Fibroblast of lung (primary cell): ENCODE measurements at regions not wholly inside any gene's neighbourhood (a gene's known extent, or its start where the extent isn't known, plus 50 kb on each side); places are given as distances from the start of the nearest gene placed in this dataset.

Experiments
- EZH2 ChIP-seq: IDR thresholded peaks from 2 replicates; pipeline ENCODE4 v1.5.1; 2012; ENCODE audit warnings: low read length, control low read depth, mild to moderate bottlenecking; ENCODE audit errors: missing control alignments
- TF ChIP-seq, protein P1 (sequence below), 2 donors: IDR thresholded peaks in 1 of 2; conservative IDR thresholded peaks in 1 of 2; 1 replicate in 1 of 2; 2 replicates in 1 of 2; pipeline ENCODE4 v1.5.1; 2011 to 2012; ENCODE audit warnings: low read length in 2 of 2, control low read depth in 1 of 2, inconsistent platforms in 1 of 2, low read depth in 1 of 2, mild to moderate bottlenecking in 1 of 2

DNA sequence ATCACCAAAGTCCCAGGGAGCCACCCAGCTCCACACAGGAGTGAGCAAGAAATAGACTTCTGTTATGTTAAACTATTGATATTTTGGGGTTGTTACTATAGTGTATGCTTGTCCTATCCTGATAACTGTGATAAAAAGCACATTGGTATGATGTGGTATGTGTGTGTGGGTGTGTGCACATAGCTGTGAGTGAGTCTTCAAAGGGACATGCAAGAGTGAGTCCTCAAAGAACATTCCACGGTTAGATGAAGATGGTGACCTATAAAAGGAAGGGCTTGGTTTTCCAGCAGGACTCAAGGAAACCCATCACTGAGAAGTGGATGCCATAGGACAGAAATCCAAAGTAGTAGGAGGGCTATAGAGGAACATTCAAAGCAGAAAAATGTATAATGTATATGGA lies 342.9 kb downstream of the TSN start:
- TF ChIP-seq, protein P1, sequence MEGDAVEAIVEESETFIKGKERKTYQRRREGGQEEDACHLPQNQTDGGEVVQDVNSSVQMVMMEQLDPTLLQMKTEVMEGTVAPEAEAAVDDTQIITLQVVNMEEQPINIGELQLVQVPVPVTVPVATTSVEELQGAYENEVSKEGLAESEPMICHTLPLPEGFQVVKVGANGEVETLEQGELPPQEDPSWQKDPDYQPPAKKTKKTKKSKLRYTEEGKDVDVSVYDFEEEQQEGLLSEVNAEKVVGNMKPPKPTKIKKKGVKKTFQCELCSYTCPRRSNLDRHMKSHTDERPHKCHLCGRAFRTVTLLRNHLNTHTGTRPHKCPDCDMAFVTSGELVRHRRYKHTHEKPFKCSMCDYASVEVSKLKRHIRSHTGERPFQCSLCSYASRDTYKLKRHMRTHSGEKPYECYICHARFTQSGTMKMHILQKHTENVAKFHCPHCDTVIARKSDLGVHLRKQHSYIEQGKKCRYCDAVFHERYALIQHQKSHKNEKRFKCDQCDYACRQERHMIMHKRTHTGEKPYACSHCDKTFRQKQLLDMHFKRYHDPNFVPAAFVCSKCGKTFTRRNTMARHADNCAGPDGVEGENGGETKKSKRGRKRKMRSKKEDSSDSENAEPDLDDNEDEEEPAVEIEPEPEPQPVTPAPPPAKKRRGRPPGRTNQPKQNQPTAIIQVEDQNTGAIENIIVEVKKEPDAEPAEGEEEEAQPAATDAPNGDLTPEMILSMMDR (conservative IDR thresholded peaks at IDR 0.05 in 1 of 2, IDR thresholded peaks at IDR 0.05 in 1 of 2; ENCODE audit: low read depth in 1 of 2, low read length in 2 of 2): no peak
- TF ChIP-seq EZH2: no peak
